GM12892 (cell line): ENCODE measurements at regions not wholly inside any gene's neighbourhood (a gene's known extent, or its start where the extent isn't known, plus 50 kb on each side); places are given as distances from the start of the nearest gene placed in this dataset.

ENCODE experiments used
- POLR2A ChIP-seq: IDR thresholded peaks from 2 replicates; pipeline ENCODE4 v1.6.1; 2011; ENCODE audit warnings: low read depth, low read length, control low read depth
- POLR2AphosphoS5 ChIP-seq: IDR thresholded peaks from 2 replicates; pipeline ENCODE4 v1.6.1; 2011; ENCODE audit warnings: low read depth, low read length, control low read depth
- TAF1 ChIP-seq: IDR thresholded peaks from 2 replicates; pipeline ENCODE4 v1.6.1; 2011; ENCODE audit warnings: low read depth, mild to moderate bottlenecking, control low read depth, low read length, borderline replicate concordance

DNA sequence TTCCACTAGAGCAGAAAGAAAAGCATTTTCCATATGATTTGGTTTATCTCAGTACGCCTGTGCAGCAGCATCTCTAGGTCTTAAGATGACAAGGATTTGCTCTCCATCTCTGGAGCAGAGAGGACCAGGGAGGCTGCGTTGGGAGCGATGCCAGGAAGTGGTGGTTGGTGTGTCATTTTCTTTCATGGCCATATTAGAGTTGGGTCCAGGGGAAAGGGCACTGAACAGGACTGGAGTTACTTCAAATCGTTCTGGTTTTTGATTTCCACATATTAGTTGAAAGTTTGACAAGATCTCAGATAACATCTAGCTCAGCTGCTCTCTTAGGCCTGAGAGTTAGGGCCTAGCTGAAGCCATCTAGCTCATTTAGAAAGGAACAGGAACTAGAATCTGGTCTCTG lies 157.7 kb downstream of the ADAMTS15 start:
- TF ChIP-seq TAF1 (no peak), POLR2AphosphoS5 (no peak), POLR2A (no peak)
